A172 (cell line): ENCODE measurements at regions not wholly inside any gene's neighbourhood (a gene's known extent, or its start where the extent isn't known, plus 50 kb on each side); places are given as distances from the start of the nearest gene placed in this dataset.
"Not testable (repeated sequence)": the region's sequence is repeated elsewhere in the genome, so short reads cannot be mapped to it uniquely, and the experiment has no call there.

Experiments
- DNase-seq: peaks from one replicate; pipeline ENCODE4 v3.0.0-alpha.2; 2015; ENCODE audit warnings: low spot score

DNA sequence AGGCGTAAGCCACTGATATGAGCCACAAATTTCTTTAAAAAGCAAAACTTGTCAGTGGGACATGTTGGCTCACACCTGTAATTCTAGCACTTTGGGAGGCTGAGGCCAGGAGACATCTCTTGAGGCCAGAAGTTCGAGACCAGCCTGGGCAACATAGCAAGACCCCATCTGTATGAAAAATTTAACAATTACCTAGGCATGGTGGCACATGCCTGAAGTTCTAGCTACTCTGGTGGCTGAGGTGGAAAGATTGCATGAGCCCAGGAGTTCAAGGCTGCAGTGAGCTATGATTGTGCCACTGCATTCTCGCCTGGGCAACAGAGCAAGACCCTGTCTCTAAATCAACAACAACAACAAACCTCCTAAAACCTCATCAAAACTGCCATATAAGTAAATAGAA lies 147.6 kb upstream of the BARHL2 start:
- no peak for DNase-seq

DNA sequence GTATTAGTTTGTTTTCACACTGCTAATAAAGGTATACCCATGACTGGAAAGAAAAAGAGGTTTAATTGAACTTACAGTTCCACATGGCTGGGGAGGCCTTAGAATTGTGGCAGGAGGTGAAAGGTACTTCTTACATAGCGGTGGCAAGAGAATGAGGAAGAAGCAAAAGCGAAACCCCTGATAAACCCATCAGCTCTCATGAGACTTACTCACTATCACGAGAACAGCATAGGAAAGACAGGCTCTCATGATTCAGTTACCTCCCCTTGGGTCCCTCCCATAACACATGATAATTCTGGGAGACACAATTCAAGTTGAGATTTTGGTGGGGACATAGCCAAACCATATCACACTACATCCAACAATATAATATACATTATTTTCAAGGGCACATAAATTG lies 145.7 kb upstream of the BARHL2 start:
- DNase-seq = no peak

DNA sequence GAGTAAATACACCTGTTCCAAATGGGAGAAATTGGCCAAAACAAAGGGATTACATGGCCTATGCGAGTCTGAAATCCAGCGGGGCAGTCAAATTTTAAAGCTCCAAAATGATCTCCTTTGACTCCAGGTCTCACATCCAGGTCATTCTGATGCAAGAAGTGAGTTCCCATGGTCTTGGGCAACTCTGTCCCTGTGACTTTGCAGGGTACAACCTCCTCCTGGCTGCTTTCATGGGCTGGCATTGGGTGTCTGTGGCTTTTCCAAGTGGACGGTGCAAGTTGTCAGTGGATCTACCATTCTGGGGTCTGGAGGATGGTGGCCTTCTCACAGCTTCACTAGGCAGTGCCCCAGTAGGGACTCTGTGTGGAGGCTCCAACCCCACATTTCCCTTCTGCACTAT lies 144.3 kb upstream of the BARHL2 start:
- not testable (repeated sequence) for DNase-seq

DNA sequence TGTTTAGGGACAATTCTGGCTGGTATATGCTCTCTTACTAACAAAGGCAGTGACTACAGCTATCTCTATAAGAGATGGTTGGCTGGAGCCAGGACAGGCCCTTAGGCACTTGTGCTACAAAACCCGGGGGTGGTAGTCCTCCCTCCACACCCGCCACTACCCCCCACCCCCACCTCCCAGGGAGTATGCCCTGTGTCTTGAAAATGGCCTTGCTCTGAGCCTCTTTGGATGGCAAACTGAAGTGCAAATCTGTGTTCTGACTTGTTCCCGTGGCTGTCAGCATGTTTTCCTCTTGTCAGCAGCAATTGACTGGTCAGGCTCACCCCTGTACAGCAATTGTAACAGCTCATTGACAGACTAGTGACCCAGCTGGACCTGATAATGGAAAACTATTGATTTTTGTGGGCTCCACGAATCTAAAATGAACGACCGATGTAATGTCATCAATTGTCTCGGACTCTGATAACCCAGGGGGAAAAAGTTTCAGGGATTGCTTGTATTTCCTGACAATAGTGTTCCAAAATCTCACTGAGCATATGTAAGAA lies 139.4 kb upstream of the BARHL2 start:
- no peak for DNase-seq

DNA sequence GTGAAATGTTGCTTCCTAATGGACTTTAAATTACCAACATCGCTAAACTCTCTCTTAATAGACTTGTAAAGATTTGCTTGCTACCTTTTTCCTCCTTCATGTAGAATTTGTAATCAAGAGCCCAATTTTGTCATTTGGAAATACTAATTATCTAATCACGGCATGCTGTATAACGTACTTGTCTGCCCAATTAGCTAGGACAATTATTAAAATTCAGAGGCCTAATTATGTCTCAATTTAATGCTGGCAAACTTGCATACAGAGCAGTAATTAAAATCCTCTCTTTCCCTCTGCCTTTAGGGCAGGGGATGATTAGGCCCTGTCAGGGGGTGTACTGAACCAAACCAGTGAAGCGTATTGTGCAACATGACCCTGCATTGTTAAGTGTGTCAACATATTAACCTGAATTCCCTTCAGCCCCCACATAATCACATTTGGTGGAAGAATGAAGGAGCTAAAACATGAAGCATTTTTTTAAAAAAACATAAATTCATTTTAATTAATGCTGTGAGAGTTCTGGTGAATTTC lies 137.4 kb upstream of the BARHL2 start:
- no peak for DNase-seq

DNA sequence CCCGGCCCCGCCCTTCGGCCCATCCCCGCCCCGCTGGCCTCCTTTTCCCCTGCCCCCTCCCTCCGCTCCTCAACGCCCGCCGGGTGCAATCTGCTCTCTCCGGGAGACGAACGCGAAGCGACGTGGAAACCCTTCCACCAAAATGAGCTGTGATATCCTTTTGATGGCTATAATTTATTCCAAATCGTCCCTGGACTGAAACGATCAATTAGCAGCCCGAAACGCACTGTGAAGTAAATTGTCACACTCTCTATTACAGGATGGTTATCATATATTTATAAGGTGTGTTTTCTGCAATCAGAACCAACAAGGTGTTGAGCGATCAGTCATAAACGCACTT lies 134.6 kb upstream of the BARHL2 start:
- no peak for DNase-seq

DNA sequence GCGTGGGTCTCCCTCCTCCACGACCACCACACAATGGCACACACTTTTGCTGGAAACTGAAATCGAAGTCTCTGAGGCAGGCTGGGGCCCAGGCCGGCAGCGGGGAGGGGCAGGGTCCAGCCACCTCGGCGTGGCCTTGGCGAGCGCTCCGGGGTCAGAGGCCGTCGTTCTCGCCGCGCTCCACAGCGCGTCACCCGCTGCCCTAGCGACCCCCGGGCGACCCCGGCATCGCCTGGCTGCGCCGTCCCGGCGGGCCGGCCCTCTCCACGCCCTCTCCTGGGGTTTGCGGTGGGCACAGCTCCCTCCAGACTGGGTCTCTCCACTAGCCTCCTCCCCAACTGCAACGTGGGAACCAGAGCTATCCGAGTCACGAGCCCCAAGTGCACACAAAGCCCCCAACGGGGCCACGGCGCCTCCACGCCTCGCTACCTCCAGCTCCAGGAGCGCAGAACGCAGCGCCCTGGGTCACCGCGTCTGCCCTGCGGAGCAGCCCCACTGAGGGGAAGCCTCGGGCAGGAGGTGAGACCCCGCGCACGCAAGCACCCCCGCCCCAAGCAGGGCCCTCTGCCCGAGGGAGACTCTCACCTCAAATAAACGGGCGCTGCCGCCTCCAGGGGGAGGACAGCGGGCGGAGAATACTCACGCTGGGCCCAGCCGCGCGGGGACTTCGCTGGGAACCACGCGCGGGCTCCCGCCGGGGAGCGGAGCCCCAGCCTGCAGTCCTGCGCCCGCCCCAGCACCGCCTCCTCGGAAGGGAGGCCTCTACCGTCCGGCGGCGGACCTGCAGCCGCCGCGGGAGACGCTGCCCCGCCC lies 134.0 kb upstream of the BARHL2 start:
- peak; percentile 13 for DNase-seq

DNA sequence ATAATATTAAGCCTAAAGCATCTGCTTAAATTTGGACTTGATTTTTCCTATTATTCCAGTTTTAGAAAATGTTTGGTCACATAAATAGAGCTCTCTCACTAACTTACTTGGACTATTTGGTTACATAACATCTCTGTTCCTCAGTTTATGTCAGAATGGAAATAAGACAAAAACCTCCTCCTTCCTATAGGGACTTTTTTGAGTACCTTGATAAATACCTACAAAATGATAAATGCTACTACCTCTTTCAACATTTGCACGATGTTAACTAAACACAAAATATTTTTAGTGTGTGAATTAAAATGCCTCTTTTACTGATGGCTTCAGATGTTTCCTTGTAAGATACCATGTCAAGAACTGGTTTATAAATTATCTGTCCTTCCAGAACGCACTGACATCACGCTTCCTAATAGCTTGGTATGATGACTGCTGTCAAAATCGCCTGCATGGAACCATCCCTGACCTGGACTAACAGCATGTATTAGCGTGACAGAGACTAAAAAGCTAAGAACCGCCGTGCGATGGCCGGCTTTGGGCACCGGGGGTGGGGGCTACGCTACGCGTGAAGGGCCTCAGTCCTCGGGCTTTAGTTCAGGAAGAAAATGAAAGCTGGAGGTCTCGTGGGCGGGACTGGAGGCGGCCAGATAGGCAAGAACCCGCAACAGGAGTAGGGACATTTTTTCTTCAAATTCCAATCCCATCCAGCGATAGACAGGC lies 133.2 kb upstream of the BARHL2 start:
- no peak for DNase-seq

DNA sequence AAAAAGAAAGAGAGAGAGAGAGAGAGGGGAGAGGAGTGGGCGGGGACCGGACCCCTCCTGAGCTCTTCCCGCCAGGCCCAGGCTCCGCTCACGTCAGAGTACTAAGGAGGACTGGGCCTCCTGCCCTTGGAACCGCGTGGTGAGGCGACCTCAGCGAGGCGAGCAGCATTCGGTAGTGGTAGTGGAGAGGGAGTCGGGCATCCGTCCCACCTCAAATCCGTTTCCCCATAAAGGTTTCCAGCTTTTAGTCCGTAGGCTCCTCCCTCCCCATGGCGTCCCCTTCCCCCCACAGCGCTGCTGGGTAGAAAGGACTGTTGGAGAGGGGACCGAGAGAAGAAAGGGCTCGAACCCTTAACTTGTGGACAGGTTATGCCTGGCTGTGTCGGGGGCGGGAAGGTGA lies 124.4 kb upstream of the BARHL2 start:
- DNase-seq = no peak

DNA sequence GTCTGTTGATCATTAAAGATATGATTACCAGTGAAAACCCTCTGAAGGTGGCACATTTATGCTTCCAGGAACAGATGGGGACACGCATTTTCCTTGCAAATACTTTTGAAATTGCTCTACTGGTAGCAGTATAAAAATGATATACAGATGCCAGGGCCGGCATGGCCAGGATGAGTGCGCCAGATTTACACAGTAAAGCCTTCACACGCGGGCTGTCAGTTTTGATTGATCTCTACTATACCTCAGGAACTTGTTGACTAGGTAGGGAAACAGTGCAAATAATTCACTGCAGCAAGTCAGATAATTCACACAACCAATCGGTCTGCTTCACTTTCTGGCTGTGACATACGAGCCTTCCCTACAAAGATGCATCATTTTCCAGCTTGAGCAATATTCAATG lies 123.2 kb upstream of the BARHL2 start:
- DNase-seq = no peak

DNA sequence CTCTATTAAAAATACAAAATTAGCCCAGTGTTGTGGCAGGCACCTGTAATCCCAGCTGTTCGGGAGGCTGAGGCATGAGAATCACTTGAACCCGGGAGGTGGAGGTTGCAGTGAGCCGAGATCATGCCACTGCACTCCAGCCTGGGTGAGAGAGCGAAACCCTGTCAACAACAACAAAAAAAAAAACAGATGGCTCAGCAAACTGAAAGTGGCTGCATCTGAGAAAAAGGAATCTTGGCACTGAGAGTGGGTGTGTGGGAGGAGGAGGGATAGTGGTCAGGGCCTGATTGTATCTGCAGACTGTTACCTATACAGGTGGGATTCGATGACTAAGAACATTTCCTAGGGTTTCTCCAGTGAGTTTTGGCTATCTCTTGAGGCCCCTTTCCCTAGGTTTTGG lies 122.2 kb upstream of the BARHL2 start:
- DNase-seq = no peak

DNA sequence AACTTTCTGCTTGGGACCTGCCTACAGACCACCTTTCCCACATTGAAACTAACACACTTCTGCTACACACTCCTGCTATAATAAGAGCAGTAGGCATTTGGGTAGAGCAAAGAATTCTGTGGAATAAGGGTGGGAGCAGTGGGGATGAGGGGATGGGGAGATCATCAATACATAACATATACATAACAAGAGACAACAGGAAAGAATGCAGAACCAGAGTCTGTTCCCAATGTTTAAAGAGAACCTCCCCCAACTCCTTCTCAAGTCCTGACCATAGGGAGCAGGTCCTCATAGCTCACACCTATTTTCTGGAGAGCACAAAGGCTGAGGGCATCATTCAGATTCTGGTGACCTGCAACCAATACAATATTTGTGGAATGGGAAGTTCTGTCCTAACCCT lies 121.6 kb upstream of the BARHL2 start:
- DNase-seq = no peak

DNA sequence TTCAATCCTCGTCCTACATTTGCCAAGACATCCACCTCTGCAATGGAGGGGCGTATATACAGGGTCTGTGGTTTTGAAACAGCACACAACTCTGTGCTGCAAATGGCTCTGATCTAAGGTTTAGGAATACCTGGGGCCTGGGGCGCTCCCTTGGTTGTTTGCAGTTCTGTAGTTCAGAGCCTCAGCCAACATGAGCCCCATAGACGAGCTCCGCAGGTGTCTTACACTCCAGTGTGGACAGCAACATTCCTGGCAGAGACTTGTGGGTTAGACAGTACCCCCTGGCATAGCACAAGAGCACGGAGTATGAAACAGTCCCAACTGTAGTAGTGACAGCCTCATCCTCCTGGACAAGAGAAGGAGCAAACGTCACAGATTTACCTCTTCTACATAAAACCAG lies 120.3 kb upstream of the BARHL2 start:
- DNase-seq = no peak

DNA sequence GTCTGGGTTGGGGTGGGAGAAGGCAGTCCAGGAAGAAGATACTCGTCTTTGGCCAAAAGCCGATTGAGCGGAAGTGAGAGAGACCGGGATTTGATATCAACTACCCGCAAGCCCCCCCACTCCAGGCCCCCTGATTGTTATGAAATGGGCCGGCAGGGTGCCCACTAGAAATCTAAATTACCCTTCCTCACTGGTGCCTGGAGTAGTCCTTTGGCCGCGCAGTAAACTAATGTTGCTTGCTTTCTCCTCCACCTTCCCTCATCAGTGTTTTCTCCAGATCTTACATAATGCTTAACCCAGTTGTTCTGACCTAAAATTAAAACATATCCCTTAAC lies 119.2 kb upstream of the BARHL2 start:
- DNase-seq = no peak

DNA sequence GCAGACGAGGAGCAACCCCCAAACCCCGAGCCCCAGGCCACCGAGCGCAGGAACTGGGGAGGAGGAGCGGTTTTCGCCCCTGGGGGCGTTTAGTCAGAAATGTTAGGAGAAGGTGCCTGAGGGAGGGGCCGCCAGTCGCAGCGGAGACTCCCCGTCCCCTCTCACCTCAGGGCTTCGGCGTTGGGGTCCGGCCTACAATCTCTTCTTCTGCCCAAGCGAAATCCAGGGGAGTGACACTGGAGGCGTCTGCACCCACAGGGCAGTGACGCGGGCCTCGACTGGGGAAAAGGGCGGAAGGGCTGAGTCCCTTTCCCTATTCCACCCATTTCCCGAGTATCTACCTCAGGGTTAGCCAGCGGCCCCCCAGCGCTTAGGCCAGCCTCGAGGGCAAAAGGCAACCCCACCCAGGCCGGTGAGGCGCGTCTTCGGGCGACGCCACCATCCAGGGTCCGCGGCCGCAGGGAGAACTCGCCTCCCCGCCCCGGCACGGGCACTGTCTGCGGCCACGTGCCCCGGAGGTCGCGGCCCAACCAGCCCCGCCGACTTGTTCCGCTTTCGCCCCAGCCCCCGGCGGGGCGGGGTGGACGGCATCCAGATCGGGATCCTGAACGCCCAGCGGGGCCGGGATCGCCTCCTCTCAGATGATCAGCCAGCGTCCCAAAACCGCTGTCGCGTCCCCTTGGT lies 118.7 kb upstream of the BARHL2 start:
- DNase-seq = no peak

DNA sequence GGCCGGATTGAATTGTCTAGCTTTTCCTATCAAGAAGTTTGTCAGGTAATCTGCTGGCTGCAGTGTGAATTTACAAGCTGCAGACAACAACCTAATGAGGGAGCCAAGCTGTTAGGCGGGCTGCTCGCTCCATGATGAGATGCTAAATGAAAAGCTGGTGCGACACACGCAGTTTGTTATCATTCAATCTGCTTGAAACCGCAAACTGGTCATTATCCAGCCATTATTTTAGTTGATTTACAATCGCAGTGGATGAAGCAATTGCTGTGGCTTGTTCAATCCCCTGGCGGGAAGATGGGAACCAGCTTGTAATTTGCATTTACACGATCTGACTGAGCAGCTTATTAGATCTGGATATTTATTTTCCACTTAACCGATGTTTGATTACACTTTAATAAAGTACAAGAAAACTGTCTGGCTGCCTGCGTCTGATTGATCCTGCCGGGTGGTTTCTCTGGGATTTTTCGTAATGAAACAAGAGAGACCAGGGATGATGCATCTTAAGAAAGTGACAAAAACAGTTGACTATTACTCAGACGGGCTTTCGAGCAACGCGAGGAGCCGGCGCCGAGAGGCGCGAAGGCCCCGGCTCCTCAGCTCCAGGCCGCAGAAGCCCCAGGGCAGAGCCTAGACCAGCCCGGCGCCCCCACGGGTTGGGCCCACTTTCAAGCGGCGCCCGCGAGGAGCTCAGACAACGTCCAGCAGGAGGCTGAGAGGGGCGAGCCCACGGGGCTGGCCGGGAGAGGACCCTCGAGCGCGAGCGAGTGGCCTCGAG lies 118.0 kb upstream of the BARHL2 start:
- no peak for DNase-seq

DNA sequence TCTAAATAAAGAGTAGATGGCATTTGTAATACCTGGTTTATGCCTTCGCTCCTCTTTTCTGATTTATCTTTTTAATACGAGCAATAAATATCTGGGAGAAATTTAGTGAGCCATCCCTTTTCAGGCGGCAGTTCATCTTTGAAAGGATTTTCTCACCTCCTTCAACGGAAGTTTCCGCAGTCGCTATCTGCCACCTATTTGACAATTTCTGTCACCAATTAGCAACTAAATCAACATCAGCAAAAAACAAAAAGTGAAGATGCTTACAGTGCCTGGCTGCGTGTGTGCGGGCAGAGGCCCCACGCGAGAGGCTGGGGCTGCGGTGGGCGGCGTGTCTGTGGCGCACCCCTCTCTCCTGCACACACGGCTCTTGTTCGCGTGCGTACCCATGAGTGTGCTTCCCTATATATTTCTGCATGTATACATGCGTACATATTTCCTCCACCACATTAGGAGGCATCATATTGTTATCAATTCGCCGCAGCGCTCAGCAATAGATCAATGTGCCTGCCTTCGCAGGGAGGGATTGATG lies 117.3 kb upstream of the BARHL2 start:
- no peak for DNase-seq

DNA sequence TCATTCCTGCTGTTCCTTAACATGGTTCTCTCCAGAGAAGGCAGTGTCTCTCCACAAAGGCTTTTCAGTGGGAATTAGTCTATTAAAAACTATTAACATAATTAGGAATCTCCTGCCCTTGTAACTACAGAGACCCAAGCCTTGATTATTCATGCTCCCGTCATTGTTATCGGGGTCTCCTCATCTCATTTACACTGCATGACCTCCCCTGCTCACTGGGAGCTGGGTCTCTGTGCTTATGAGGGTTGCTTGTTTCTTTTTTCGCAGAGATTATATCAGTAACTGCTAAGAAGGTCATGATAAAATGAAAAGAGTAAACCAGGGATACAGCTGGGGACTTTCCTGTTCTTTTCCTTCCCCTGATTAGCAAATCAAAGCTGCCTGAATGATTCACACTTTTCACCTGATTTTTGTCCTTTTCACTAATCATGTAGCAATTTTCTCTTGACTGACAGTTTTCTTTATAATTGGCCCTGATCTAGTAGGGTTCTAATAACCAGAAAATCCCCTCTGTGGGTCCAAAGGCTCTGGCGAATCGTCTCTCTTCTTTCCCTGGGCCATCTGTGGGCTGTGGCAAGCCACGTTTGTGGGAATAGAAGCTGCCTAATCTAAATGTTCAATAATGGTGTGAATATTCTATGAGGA lies 116.5 kb upstream of the BARHL2 start:
- no peak for DNase-seq

DNA sequence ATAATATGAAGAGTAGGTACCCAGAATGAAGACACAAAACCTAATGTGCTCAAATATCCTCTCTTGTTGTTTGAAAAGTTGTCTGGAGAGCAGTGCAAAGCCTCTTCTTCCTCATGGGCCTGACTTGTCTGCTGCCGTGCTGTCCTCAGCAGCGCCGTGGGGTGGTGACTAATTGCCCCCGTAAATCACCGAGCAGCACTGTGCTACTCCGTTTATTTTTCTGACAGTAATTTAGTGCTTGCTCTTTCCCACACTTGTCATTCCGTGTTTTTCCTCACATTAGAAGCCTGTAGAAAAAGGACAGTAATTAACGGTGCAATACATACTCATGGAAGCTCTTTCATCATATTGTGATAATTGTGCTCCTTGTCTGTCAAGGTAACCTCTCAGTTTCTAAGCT lies 114.8 kb upstream of the BARHL2 start:
- peak; percentile 14 for DNase-seq

DNA sequence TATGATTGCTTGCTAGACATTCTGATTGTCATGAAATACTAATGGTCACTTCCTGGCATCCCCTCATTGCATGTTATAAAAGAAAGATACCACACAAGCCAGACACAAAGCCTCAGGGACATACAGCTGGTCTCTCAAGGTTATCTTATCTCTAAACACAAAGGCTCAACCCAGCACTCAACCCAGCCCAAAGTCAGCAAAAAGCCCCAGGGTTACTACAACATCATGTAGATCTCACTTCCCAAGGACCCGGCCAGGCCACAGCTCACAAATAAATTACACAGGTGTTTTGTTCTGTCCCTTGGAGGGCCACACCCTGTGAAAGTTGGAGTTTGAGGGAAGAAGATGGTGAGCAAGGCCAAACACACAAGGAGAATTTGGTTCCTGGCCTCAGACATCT lies 109.7 kb upstream of the BARHL2 start:
- no peak for DNase-seq

DNA sequence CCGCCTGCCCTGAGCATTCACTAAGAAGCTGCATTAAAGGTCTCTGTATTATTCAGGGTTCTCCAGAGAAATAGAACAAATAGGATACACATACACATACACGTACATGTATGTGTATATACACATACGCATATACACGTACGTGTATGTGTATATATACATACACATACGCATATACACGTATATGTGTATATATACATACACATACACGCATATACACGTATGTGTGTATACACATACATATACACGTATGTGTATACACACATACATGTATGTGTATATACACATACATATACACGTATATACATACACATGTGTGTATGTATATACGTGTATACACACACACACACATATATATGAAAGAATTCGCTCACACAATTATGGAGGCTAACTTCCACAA lies 108.9 kb upstream of the BARHL2 start:
- DNase-seq = no peak
